H54 (cell line): ENCODE measurements at regions not wholly inside any gene's neighbourhood (a gene's known extent, or its start where the extent isn't known, plus 50 kb on each side); places are given as distances from the start of the nearest gene placed in this dataset.

Experiments used
- DNase-seq: peaks from one replicate; pipeline ENCODE4 v3.0.0; 2011; ENCODE audit warnings: low spot score, mixed read lengths; ENCODE audit not compliant: insufficient read length
- FAIRE-seq: peaks from 3 replicates; lab custom pipeline; 2011; peaks lifted over from hg19 to GRCh38; lab: Jason Lieb, UNC
- POLR2A ChIP-seq: IDR thresholded peaks from 2 replicates; pipeline ENCODE4 v1.6.1; 2011; ENCODE audit warnings: low read depth, mild to moderate bottlenecking, low read length

GRCh38 chr11:19349340-19350025 is 108.7 kb upstream of the E2F8 start:
- no peak for TF ChIP-seq POLR2A

GRCh38 chr11:19347911-19348310 is 107.2 kb upstream of the E2F8 start:
- FAIRE-seq = no peak
- TF ChIP-seq POLR2A = no peak
- DNase-seq = no peak

More at GRCh38 chr11:19349340-19350025, 108.7 kb upstream of the E2F8 start:
- FAIRE-seq = no peak
- DNase-seq = no peak

GRCh38 chr11:19345848-19346681 is 105.3 kb upstream of the E2F8 start:
- FAIRE-seq = no peak
- TF ChIP-seq POLR2A = no peak
- DNase-seq = no peak

- TF ChIP-seq POLR2A = no peak
- FAIRE-seq (no peak), DNase-seq (no peak)
Measured at GRCh38 chr11:19345519-19345847, 104.7 kb upstream of the E2F8 start.

GRCh38 chr11:19344661-19345518 is 104.1 kb upstream of the E2F8 start:
- no peak for FAIRE-seq
- no peak for DNase-seq
- no peak for TF ChIP-seq POLR2A

GRCh38 chr11:19342036-19342435 is 101.3 kb upstream of the E2F8 start:
- TF ChIP-seq POLR2A = no peak
- FAIRE-seq = no peak

GRCh38 chr11:19338375-19338774 is 97.6 kb upstream of the E2F8 start:
- FAIRE-seq = no peak
- TF ChIP-seq POLR2A = no peak
- DNase-seq = no peak

More at GRCh38 chr11:19342036-19342435, 101.3 kb upstream of the E2F8 start:
- no peak for DNase-seq

- DNase-seq (no peak), FAIRE-seq (no peak)
- TF ChIP-seq POLR2A = no peak
Measured at GRCh38 chr11:19337779-19338178, 97.0 kb upstream of the E2F8 start.

- FAIRE-seq (no peak), DNase-seq (no peak)
- no peak for TF ChIP-seq POLR2A
Measured at GRCh38 chr11:19336331-19336730, 95.6 kb upstream of the E2F8 start.

GRCh38 chr11:19332476-19332875 is 91.7 kb upstream of the E2F8 start:
- DNase-seq (no peak), FAIRE-seq (no peak)
- no peak for TF ChIP-seq POLR2A

- FAIRE-seq (no peak), DNase-seq (no peak)
- TF ChIP-seq POLR2A = no peak
Measured at GRCh38 chr11:19330416-19330815, 89.7 kb upstream of the E2F8 start.

- no peak for DNase-seq
- TF ChIP-seq POLR2A = no peak
- FAIRE-seq = no peak
Measured at GRCh38 chr11:19329970-19330369, 89.2 kb upstream of the E2F8 start.

GRCh38 chr11:19328586-19329311 is 88.0 kb upstream of the E2F8 start:
- DNase-seq (no peak), FAIRE-seq (no peak)
- no peak for TF ChIP-seq POLR2A

GRCh38 chr11:19327280-19327679 is 86.5 kb upstream of the E2F8 start:
- no peak for FAIRE-seq
- no peak for DNase-seq
- TF ChIP-seq POLR2A = no peak
